Limb (tissue), 2 donors: ENCODE measurements at regions not wholly inside any gene's neighbourhood (a gene's known extent, or its start where the extent isn't known, plus 50 kb on each side); places are given as distances from the start of the nearest gene placed in this dataset.
"Not testable (repeated sequence)": the region's sequence is repeated elsewhere in the genome, so short reads cannot be mapped to it uniquely, and the experiment has no call there.

Source experiments
- DNase-seq, 2 donors: peaks; one replicate each; pipeline ENCODE4 v3.0.0-alpha.2; 2016; ENCODE audit errors: extremely low spot score in 2 of 2

DNA sequence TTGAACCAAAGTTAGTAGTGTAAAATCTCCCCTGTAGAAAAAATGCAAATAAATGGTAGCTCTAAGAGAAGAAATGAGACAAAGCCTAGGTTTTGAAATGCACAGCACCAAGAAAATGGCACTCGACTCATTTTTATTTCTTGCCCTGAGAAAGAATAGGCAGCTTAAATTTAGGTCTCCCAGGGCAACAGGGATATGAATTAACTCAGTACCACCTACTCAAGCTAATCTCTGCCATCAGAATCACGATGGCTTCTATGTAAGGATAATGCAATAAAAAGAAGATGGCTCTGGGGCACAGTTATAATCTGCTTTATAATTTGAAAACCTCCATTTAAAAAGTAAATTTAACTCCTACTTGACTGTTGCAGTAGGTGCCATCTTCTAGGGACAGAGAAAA, 1784.3 kb downstream of the LRRC4C start:
- no peak for DNase-seq

GRCh38 chr11:39674761-39675160, 1784.7 kb downstream of the LRRC4C start:
- no peak for DNase-seq

DNA sequence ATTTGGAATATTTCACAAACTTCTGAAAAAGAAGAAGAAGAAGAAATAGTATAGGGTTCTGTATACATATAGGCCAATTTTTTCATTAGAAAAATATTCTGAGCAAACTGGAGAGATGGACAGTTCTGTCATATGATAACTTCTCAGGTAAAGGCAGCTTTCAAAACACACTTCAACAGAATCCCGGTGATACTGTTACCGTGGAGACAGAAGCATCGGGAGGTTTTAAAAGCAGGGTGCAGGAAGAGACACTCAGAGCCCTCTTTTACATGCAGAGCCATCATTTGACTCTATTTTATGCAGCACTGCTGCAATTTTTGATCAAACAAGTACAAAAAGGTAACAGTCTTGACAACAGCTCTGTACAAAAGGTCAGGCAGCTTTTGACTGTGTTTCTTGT, 1785.4 kb downstream of the LRRC4C start:
- no peak for DNase-seq

DNA sequence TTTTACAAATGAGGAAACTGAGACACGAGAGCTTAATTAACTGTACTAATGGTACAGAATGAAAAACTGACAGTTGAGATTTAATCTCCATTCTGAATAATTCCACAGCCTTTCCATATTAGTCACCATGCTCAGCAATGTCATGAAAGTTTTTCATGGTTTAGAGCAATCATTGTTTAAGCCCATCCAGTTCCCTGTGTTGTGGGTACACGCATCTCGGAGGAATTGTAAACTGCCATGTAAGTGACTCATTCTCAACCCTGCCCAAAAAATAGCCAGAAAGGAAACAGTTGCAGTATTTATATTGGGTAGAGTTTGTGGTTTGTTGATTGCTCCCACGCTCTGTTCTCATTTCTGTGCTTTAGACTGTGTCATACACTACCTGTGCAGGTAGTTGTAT, 1790.8 kb downstream of the LRRC4C start:
- DNase-seq: no peak

DNA sequence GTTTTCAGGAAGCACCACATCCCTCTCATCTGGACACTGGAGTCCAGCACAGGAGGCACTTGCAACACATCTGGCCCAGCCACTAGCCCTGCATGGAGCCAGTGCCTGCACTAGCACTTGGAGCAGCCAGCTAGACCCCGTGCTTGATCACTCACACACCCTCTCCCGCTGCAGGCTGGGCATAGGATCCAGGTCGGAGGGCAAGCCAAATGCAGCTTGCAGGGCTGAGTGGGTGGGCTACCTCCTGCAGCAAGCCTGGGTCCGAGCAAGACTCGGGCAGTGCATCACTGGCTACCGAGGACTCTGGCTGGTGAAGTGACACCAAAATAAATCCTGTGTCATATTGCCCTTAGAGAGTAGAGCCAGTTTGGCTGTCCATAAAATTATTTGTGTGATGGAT, 1795.4 kb downstream of the LRRC4C start:
- DNase-seq: no peak

DNA sequence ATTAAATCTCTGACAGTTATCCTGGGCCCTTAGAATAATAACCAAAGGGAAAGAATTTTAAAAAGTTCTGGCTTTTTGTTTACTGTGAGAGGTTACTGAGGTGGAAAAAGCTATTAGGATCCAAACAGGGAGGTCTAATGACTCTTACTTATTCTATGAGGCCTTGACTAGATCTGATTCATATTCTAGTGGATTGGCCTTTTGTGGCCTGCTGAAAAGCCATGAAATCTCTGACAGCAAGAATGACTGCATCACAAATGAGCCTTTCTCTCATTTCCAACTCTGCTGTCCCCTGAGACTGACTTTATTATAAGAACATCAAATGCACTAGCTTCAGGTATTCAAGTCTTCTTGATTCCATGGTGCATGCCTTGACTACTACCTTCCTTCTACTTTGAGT, 1797.6 kb downstream of the LRRC4C start:
- no peak for DNase-seq

GRCh38 chr11:39651857-39652461, 1807.5 kb downstream of the LRRC4C start:
- no peak for DNase-seq

DNA sequence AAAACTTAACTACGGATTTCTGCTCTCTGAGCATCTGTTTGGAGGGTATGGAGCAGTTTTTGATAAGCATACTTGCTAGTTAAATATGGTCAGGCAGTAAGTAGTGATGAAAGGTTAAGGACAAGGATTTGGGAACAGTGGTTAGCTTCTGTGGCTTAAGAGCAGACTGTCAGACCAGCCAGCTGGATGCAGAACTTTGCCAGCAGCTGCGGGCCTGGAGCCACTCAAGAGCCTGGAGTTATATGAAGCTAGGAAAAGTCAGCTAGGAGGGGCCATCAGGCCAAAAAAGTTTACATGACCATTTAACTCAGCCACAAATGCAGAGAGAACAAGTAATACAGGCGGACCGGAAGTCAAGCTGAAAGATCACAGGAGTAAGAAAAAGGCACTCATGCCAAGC, 1817.7 kb downstream of the LRRC4C start:
- peak in 1 of 2 donors; percentile 15 for DNase-seq

GRCh38 chr11:39630365-39630764, 1829.1 kb downstream of the LRRC4C start:
- DNase-seq: no peak

GRCh38 chr11:39628311-39628710, 1831.1 kb downstream of the LRRC4C start:
- no peak for DNase-seq

- DNase-seq: not testable (repeated sequence)
Observed at GRCh38 chr11:39620309-39620708, 1839.1 kb downstream of the LRRC4C start.

DNA sequence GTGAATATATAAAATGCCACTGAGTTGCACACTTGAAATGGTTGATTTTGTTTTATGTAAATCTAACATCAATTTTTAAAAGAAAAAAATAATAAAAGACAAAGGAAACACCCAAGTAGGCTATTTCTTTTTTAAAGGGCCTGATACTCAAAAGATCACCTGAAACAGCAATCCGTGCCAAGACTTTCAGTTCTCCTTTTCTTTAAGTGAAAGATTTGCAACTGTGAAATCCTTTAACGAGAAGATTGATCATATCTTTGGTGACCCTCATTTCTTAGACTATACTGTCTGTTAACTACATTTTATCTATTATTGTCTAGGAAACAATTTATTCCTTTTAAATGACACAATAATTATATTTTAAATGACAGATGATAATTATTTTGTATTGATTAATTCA, 1841.5 kb downstream of the LRRC4C start:
- DNase-seq: no peak

- no peak for DNase-seq
Observed at GRCh38 chr11:39589391-39589790, 1870.1 kb downstream of the LRRC4C start.

DNA sequence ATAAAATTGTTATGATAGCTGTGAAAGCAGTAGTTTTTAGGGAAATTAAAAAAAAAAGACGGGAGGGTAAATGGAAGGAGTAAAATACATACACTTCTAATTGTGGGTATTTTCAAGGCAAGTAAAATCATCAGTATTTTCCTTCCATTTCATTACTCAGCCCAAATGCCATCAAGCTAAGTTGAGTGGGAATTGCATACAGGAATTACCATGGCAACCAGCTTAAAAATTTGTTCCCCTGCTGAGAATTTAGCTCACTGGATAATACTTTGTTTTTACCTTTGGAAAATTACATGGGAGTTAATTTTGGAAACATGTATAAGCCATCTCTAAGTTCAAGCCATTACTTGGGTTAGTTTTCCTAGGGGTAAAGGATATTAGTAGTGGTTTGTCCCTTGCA, 1873.4 kb downstream of the LRRC4C start:
- DNase-seq: no peak

DNA sequence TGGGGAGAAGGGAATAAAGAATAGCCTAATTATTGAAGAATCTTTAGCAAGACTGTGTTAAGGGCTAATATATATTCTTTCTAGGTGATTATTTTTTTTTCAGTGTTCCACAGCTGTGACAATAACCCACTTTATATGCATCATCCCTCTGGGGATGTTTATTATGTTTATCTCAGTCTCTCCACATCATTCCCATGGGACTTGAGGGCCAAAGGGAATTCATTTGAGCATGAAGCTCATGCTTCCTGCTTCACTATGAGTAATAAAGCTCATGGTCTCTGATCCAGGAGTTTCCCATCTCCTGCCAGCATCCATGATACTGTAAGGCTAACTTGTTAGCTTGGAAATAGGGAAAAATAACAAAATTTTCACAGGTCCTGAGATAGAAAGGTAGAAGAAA, 1888.4 kb downstream of the LRRC4C start:
- no peak for DNase-seq

DNA sequence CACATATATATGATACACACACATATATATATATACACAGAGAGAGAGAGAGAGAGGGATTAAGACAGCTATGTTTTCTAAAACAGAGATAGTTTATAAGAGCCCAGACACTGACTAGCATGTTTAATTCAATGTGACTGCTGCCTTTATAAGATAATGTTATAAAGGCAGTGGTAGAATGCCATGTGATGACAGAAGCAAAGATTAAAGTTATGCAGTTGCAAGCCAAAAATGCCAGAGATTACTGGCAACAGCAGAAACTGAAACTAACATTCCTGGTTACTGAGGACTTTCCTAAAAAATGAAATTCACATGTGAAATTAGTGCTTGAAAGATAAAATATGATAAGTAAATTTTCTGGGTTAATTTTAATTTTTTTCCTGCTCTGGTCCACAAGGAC, 1888.9 kb downstream of the LRRC4C start:
- no peak for DNase-seq

DNA sequence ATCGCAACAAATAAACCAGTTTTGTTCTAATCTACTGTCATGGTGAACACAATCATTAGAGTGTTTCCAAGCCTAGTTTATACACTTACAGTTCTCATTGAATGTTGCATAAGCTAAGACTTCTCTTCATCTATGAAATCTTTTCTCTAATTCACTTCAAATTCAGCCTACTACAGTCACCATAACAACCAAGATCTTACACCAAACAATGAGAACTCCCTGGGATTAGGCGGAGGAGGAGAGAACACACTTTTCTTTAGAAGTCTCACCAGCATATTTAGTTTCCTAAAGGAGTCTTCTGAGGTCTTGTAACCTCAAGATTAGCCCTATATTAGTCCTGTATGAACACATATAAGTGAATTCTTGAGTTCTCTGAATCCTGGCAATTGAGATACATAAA, 1889.7 kb downstream of the LRRC4C start:
- peak in 1 of 2 donors; percentile 18 for DNase-seq

DNA sequence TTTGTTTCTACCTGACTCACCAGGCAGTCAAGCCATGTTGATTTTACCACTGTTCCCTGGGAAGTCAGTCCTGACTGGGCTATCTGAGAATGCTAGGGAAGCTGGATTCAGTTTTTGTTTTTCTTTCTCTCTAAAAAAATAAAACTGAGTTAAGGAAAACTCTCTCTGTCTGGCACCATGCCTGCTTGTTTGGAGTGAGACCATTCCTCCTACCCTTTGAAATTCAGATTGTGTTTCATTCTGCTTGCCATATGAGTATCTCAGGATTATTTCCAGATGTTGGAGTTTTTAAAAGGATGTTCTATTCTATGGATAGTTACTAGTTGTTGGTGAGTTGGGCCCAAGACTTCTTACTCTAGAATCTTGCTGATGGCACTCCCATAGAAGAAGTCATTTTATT, 1917.0 kb downstream of the LRRC4C start:
- DNase-seq: peak; percentile 36 to 43

GRCh38 chr11:39541945-39542351, 1917.5 kb downstream of the LRRC4C start:
- DNase-seq: no peak

- not testable (repeated sequence) for DNase-seq
Observed at GRCh38 chr11:39536323-39536722, 1923.1 kb downstream of the LRRC4C start.
